Body of pancreas (tissue), 4 donors: ENCODE measurements at regions not wholly inside any gene's neighbourhood (a gene's known extent, or its start where the extent isn't known, plus 50 kb on each side); places are given as distances from the start of the nearest gene placed in this dataset.

Experiments
- ATAC-seq: fragments of 150-250 bp; one replicate; pipeline ENCODE4 v1.9.1; 2016
- DNase-seq, 4 donors: peaks; one replicate each; pipeline ENCODE4 v3.0.0-alpha.2; 2019
- H3K27ac ChIP-seq, 4 donors: fragments of 200-600 bp; sonication (generic); 1 replicate in 3 of 4; 2 replicates in 1 of 4; pipeline versions ENCODE4 v1.5.1 to v1.6.1; 2016 to 2019; ENCODE audit warnings: mild to moderate bottlenecking in 1 of 4, mixed read lengths in 1 of 4, moderate library complexity in 1 of 4
- H3K27me3 ChIP-seq, 2 donors: fragments of 200-600 bp; sonication (generic); one replicate each; pipeline ENCODE4 v1.6.0; 2016; ENCODE audit warnings: mild to moderate bottlenecking in 1 of 2
- H3K36me3 ChIP-seq, 2 donors: fragments of 200-600 bp; sonication (generic); replicated peaks in 1 of 2; 2 replicates each; pipeline ENCODE4 v1.5.1; 2016; ENCODE audit warnings: low read depth in 2 of 2; ENCODE audit not compliant: insufficient read depth in 1 of 2
- H3K4me1 ChIP-seq: fragments of 200-600 bp; sonication (generic); one replicate; pipeline ENCODE4 v1.6.0; 2016
- H3K4me3 ChIP-seq, 2 donors: fragments of 200-600 bp; sonication (generic); 1 replicate in 1 of 2; 2 replicates in 1 of 2; pipeline ENCODE4 v1.5.1; 2016 to 2019
- H3K9me3 ChIP-seq, 3 donors: fragments of 200-600 bp; sonication (generic); 1 replicate in 2 of 3; 2 replicates in 1 of 3; pipeline ENCODE4 v1.5.1; 2016
- CTCF ChIP-seq, 7 experiments: fragments of 450-650 bp in 4 of 7; fragments of 200-600 bp in 3 of 7; sonication (generic) in 3 of 7; IDR thresholded peaks; one replicate each; pipeline ENCODE4 v1.5.1; 2016 to 2019; ENCODE audit warnings: antibody characterized with exemption in 7 of 7
- POLR2A ChIP-seq, 3 donors: fragments of 450-650 bp; IDR thresholded peaks; one replicate each; pipeline ENCODE4 v1.6.1; 2016; ENCODE audit warnings: antibody characterized with exemption in 3 of 3, mild to moderate bottlenecking in 2 of 3
- WGBS, 2 donors: methylation state at CpG; one replicate each; pipeline ENCODE4 v1.1.5; 2017; 5-methylcytosine and 5-hydroxymethylcytosine counted together
- intact Hi-C: fragments of 100-400 bp; cut with DNase I; formaldehyde crosslinking; loops from one replicate; pipeline ENCODE4 v1.15.1; 2023

GRCh38 chr10:10685566-10685965, 332.1 kb upstream of the CELF2 start:
- intact Hi-C loops, result no loop called here
- Histone ChIP-seq H3K27ac (no peak overlapping the region), H3K27me3 (no peaks in the 10 kb centered on the region), H3K4me1 (peaks cover under 1% of the 10 kb centered on the region), H3K4me3 (no peak overlapping the region), H3K36me3 (no peaks in the 10 kb centered on the region), H3K9me3 (no peaks in the 10 kb centered on the region)
- ATAC-seq, result no peak
- WGBS, 2 donors, result 63 to 86% methylated on average over 1 of the region's 1 CpG
- TF ChIP-seq CTCF (IDR thresholded peaks at IDR 0.05) (no peak), POLR2A (IDR thresholded peaks at IDR 0.05) (no peak)
- DNase-seq, result no peak

GRCh38 chr10:10687751-10688150, 329.9 kb upstream of the CELF2 start:
- Histone ChIP-seq H3K9me3 (no peaks in the 10 kb centered on the region), H3K4me3 (no peak overlapping the region), H3K36me3 (no peaks in the 10 kb centered on the region), H3K27ac (no peak overlapping the region), H3K4me1 (no peaks in the 10 kb centered on the region), H3K27me3 (no peaks in the 10 kb centered on the region)
- intact Hi-C loops, result no loop called here
- TF ChIP-seq CTCF (IDR thresholded peaks at IDR 0.05) (no peak), POLR2A (IDR thresholded peaks at IDR 0.05) (no peak)
- no peak for ATAC-seq
- DNase-seq, result no peak
- 16 to 23% methylated on average over 4 of the region's 4 CpGs for WGBS, 2 donors

GRCh38 chr10:10699427-10699826, 318.2 kb upstream of the CELF2 start:
- Histone ChIP-seq H3K36me3 (no peaks in the 10 kb centered on the region), H3K27ac (no peak overlapping the region), H3K27me3 (no peaks in the 10 kb centered on the region), H3K9me3 (no peaks in the 10 kb centered on the region), H3K4me1 (no peaks in the 10 kb centered on the region), H3K4me3 (no peak overlapping the region)
- 5 to 15% methylated on average over 3 of the region's 3 CpGs for WGBS, 2 donors
- DNase-seq (no peak), ATAC-seq (no peak)
- no peak for TF ChIP-seq POLR2A (IDR thresholded peaks at IDR 0.05)
- TF ChIP-seq CTCF (IDR thresholded peaks at IDR 0.05), result no peak
- intact Hi-C loops, result no loop called here

GRCh38 chr10:10701084-10701611, 316.5 kb upstream of the CELF2 start:
- Histone ChIP-seq H3K9me3 (no peaks in the 10 kb centered on the region), H3K27me3 (no peaks in the 10 kb centered on the region), H3K4me1 (no peaks in the 10 kb centered on the region), H3K27ac (no peak overlapping the region), H3K36me3 (no peaks in the 10 kb centered on the region), H3K4me3 (no peak overlapping the region)
- intact Hi-C loops, result no loop called here
- DNase-seq (no peak), ATAC-seq (no peak)
- TF ChIP-seq POLR2A (IDR thresholded peaks at IDR 0.05), result no peak
- TF ChIP-seq CTCF (IDR thresholded peaks at IDR 0.05), result no peak
- WGBS, 2 donors, result 51 to 63% methylated on average over 5 of the region's 5 CpGs

GRCh38 chr10:10702211-10702610, 315.5 kb upstream of the CELF2 start:
- ATAC-seq, result no peak
- 7 to 15% methylated on average over 1 of the region's 1 CpG for WGBS, 2 donors
- Histone ChIP-seq H3K9me3 (no peaks in the 10 kb centered on the region), H3K27me3 (no peaks in the 10 kb centered on the region), H3K36me3 (no peaks in the 10 kb centered on the region), H3K27ac (no peak overlapping the region), H3K4me3 (no peak overlapping the region), H3K4me1 (no peaks in the 10 kb centered on the region)
- DNase-seq, result no peak
- TF ChIP-seq POLR2A (IDR thresholded peaks at IDR 0.05) (no peak), CTCF (IDR thresholded peaks at IDR 0.05) (no peak)
- intact Hi-C loops, result no loop called here
